Fibroblast of the aortic adventitia (primary cell): ENCODE measurements at regions not wholly inside any gene's neighbourhood (a gene's known extent, or its start where the extent isn't known, plus 50 kb on each side); places are given as distances from the start of the nearest gene placed in this dataset.
A peak's percentile ranks its signal among the peaks of the same experiment; 100 is the strongest.

Experiments used
- DNase-seq: peaks from one replicate; pipeline ENCODE4 v3.0.0-alpha.2; 2010; ENCODE audit warnings: low read depth
- H3K4me3 ChIP-seq: 2 replicates; pipeline ENCODE4 v1.5.1; 2011; ENCODE audit warnings: low read depth, mild to moderate bottlenecking, control low read depth, low read length, moderate library complexity
- TF ChIP-seq, protein P1 (sequence below): IDR thresholded peaks from 2 replicates; pipeline ENCODE4 v1.5.1; 2011; ENCODE audit warnings: mild to moderate bottlenecking, low read length, control low read depth, inconsistent platforms; ENCODE audit not compliant: insufficient read depth

DNA sequence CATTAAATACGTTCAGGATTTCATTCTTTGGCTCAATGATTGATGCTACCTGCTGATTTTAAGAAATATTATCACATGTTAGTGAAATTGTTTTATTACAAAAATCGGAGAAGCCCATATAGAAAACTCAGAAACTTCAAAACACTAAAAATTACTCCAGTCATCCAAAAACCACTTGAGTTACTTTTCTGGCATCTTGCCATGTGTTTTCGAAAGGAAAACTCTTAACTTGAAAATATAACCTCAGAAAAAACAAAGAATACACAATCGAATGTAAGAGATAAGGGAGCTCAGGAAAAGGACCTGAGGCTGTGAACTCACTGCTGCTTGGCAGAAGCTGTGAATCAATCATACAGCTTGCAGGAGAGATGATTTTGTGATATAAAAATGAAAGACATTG lies 151.3 kb upstream of the SLITRK3 start:
- TF ChIP-seq, protein P1, sequence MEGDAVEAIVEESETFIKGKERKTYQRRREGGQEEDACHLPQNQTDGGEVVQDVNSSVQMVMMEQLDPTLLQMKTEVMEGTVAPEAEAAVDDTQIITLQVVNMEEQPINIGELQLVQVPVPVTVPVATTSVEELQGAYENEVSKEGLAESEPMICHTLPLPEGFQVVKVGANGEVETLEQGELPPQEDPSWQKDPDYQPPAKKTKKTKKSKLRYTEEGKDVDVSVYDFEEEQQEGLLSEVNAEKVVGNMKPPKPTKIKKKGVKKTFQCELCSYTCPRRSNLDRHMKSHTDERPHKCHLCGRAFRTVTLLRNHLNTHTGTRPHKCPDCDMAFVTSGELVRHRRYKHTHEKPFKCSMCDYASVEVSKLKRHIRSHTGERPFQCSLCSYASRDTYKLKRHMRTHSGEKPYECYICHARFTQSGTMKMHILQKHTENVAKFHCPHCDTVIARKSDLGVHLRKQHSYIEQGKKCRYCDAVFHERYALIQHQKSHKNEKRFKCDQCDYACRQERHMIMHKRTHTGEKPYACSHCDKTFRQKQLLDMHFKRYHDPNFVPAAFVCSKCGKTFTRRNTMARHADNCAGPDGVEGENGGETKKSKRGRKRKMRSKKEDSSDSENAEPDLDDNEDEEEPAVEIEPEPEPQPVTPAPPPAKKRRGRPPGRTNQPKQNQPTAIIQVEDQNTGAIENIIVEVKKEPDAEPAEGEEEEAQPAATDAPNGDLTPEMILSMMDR, result no peak
- no peak overlapping the region for H3K4me3 ChIP-seq
- peak; percentile 2 for DNase-seq

DNA sequence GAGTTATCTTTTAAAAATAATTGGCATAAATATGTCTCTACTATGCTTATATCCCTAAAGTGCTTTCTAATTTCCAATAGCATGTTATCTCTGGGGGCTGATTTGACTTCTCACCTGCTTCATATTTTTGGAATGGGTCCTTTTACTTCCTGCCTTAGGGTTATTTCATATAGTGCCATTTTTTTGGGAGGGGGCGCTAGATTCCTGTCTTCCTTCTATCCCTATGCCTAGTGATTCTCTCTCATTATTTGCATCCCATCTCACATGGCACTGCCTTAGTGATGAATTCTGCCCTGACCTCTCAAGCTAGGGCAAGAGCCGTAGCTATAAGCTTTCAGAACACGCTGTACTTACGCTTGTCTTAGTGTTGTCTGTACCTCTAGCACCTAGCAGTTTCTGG lies 150.3 kb upstream of the SLITRK3 start:
- TF ChIP-seq, protein P1, result no peak
- no peak overlapping the region for H3K4me3 ChIP-seq
- DNase-seq, result no peak

DNA sequence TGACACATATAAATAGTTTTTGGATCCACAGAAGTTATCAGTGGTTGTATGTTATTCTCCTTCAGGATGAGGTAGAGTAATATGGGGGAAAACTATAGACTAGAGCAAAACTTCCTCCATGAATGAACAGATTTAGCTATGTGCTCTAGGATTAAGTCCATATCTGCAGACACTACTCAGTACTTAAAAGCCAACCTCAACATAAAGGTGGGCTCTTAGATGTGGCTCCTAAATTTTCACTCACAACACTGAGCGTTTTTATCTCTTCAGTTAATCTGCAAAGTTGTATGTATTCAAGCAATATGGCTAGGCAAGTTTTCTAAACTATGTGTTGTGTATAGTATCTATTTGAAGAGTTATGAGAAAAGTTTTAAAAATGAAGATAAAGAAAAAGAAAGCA lies 147.0 kb upstream of the SLITRK3 start:
- TF ChIP-seq, protein P1, result no peak
- no peak overlapping the region for H3K4me3 ChIP-seq
- DNase-seq, result no peak

DNA sequence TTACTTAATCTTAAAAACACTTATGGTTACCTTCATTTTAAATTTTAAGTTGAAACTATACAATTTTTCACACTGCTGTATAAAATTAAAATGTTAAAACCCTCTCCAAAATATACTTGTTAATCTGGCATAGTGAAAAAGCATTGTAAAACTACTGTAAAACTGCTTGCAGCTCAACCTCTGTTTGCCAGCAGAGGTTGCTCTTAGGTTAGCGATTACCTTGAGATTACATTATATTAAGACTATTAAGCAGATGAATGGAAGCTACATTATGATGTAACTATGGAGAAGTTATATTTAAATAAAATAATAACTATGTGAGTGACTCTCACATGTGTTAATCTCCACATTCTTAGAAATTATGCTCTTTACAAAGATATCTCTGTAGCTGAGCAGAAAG lies 143.6 kb upstream of the SLITRK3 start:
- TF ChIP-seq, protein P1, result peak; percentile 55
- peak; percentile 57 for DNase-seq

DNA sequence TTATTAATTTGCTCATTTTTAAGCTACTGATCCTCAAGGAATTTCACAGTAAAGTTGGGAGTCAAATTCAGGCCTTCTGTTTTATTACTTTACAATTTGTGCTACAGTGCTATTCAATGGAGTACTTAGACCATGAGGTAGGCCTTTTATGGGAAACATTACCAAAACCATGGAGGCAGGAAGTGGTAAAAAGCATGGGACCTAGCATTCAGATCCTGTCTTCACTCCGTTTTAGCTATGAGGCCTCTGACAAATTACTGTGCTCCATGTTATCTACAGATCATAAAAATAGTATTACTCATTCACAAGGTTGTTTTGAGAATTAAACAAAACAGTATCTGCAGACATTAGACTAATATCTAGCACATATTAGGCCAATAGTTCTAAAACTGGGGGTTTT lies 140.6 kb upstream of the SLITRK3 start:
- DNase-seq, result no peak
- TF ChIP-seq, protein P1, result no peak
- no peak overlapping the region for H3K4me3 ChIP-seq

More for the DNA sequence above, 143.6 kb upstream of the SLITRK3 start:
- no peak overlapping the region for H3K4me3 ChIP-seq
